GM12891 (cell line): ENCODE measurements at regions not wholly inside any gene's neighbourhood (a gene's known extent, or its start where the extent isn't known, plus 50 kb on each side); places are given as distances from the start of the nearest gene placed in this dataset.
"Not testable (repeated sequence)": the region's sequence is repeated elsewhere in the genome, so short reads cannot be mapped to it uniquely, and the experiment has no call there.

ENCODE experiments used
- POLR2A ChIP-seq: IDR thresholded peaks from 2 replicates; pipeline ENCODE4 v1.6.1; 2011; ENCODE audit warnings: low read depth, low read length, control low read depth
- POLR2AphosphoS5 ChIP-seq: IDR thresholded peaks from 2 replicates; pipeline ENCODE4 v1.6.1; 2011; ENCODE audit warnings: low read depth, low read length, control low read depth
- TAF1 ChIP-seq: IDR thresholded peaks from 2 replicates; pipeline ENCODE4 v1.6.1; 2011; ENCODE audit warnings: low read depth, low read length, control low read depth

GRCh38 chr2:89296820-89297398, 605.4 kb downstream of the RPIA start:
- TF ChIP-seq TAF1, POLR2A, POLR2AphosphoS5: not testable (repeated sequence)
